Limb (tissue), 2 donors: ENCODE measurements at regions not wholly inside any gene's neighbourhood (a gene's known extent, or its start where the extent isn't known, plus 50 kb on each side); places are given as distances from the start of the nearest gene placed in this dataset.
"Not testable (repeated sequence)": the region's sequence is repeated elsewhere in the genome, so short reads cannot be mapped to it uniquely, and the experiment has no call there.

Experiments used
- DNase-seq, 2 donors: peaks; one replicate each; pipeline ENCODE4 v3.0.0-alpha.2; 2016; ENCODE audit errors: extremely low spot score in 2 of 2

- DNase-seq, result no peak
Measured at GRCh38 chr12:73906757-73907156, 630.9 kb upstream of the ATXN7L3B start.

- DNase-seq, result peak in 1 of 2 donors; percentile 5
Measured at GRCh38 chr12:73935817-73936216, 601.8 kb upstream of the ATXN7L3B start.

GRCh38 chr12:73947326-73948026 lies 590.2 kb upstream of the ATXN7L3B start:
- DNase-seq, result no peak

- DNase-seq, result no peak
Measured at GRCh38 chr12:73950507-73950906, 587.1 kb upstream of the ATXN7L3B start.

- no peak for DNase-seq
Measured at GRCh38 chr12:73951956-73952703, 585.5 kb upstream of the ATXN7L3B start.

- no peak for DNase-seq
Measured at GRCh38 chr12:73964641-73965040, 573.0 kb upstream of the ATXN7L3B start.

- no peak for DNase-seq
Measured at GRCh38 chr12:73973486-73973885, 564.1 kb upstream of the ATXN7L3B start.

GRCh38 chr12:73984552-73984951 lies 553.1 kb upstream of the ATXN7L3B start:
- DNase-seq, result no peak

- no peak for DNase-seq
Measured at GRCh38 chr12:73991138-73991537, 546.5 kb upstream of the ATXN7L3B start.

- DNase-seq, result no peak
Measured at GRCh38 chr12:73998894-73999293, 538.7 kb upstream of the ATXN7L3B start.

- no peak for DNase-seq
Measured at GRCh38 chr12:74015118-74015517, 522.5 kb upstream of the ATXN7L3B start.

GRCh38 chr12:74016324-74016723 lies 521.3 kb upstream of the ATXN7L3B start:
- DNase-seq, result not testable (repeated sequence)

GRCh38 chr12:74018849-74019248 lies 518.8 kb upstream of the ATXN7L3B start:
- DNase-seq, result no peak

- DNase-seq, result peak; percentile 34 to 39
Measured at GRCh38 chr12:74021937-74022336, 515.7 kb upstream of the ATXN7L3B start.

GRCh38 chr12:74031045-74031444 lies 506.6 kb upstream of the ATXN7L3B start:
- DNase-seq, result no peak

- DNase-seq, result no peak
Measured at GRCh38 chr12:74033531-74033930, 504.1 kb upstream of the ATXN7L3B start.

- DNase-seq, result not testable (repeated sequence)
Measured at GRCh38 chr12:74039138-74039537, 498.5 kb upstream of the ATXN7L3B start.

- DNase-seq, result no peak
Measured at GRCh38 chr12:74043343-74043742, 494.3 kb upstream of the ATXN7L3B start.

GRCh38 chr12:74049348-74049747 lies 488.3 kb upstream of the ATXN7L3B start:
- DNase-seq, result no peak

- no peak for DNase-seq
Measured at GRCh38 chr12:74051848-74052247, 485.8 kb upstream of the ATXN7L3B start.

- no peak for DNase-seq
Measured at GRCh38 chr12:74066476-74066875, 471.2 kb upstream of the ATXN7L3B start.

- no peak for DNase-seq
Measured at GRCh38 chr12:74071182-74071581, 466.5 kb upstream of the ATXN7L3B start.

- no peak for DNase-seq
Measured at GRCh38 chr12:74076918-74077317, 460.7 kb upstream of the ATXN7L3B start.
